ENCODE measurements at regions not wholly inside any gene's neighbourhood (a gene's known extent, or its start where the extent isn't known, plus 50 kb on each side); places are given as distances from the start of the nearest gene placed in this dataset.

GRCh38 chr13:82432949-82433348 is 1449.3 kb downstream of the SLITRK1 start:
- no TSS peak for BruUV-seq (replicated peaks)
- H4K20me1 ChIP-seq (ENCODE audit: control insufficient read depth, insufficient read depth) = no peaks in the 10 kb centered on the region
- no peak overlapping the region for H3K4me3 ChIP-seq
- no peak overlapping the region for H3K9ac ChIP-seq (ENCODE audit: control insufficient read depth, insufficient read depth, low read length)
- no peak overlapping the region for H2AFZ ChIP-seq (ENCODE audit: control insufficient read depth, low read depth, low read length)
- H3K27ac ChIP-seq (ENCODE audit: control insufficient read depth, insufficient read depth) = no peak overlapping the region
- intact Hi-C loops (cut with micrococcal nuclease; ENCODE audit: unreplicated experiment) = no loop called here
- ChIA-PET POLR2A (no interaction called here), RAD21 (ENCODE audit: unreplicated experiment) (no interaction called here), CTCF (no interaction called here), SMC1A (ENCODE audit: uncharacterized antibody, unreplicated experiment) (no interaction called here)
- H3K27me3 ChIP-seq (replicated peaks in 1 of 2; ENCODE audit: control insufficient read depth in 2 of 2, insufficient read depth in 2 of 2, low read length in 1 of 2) = no peaks in the 10 kb centered on the region
- no peaks in the 10 kb centered on the region for H3K9me3 ChIP-seq (replicated peaks; ENCODE audit: control insufficient read depth, insufficient read depth, low read length)
- 15% methylated on average over 2 of the region's 2 CpGs for WGBS (ENCODE audit: insufficient coverage, insufficient replicate concordance, low lambda C conversion rate, missing lambda C conversion rate)
- FAIRE-seq (no peak), DNase-seq (ENCODE audit: low read depth, low spot score) (no peak), ATAC-seq (no peak)
- H3K36me3 ChIP-seq (ENCODE audit: control insufficient read depth in 2 of 2, insufficient read depth in 2 of 2, low read length in 1 of 2) = no peaks in the 10 kb centered on the region
- in situ Hi-C loops (cut with MboI) = no loop called here
- H3K4me2 ChIP-seq (ENCODE audit: control insufficient read depth, insufficient read depth) = no peak overlapping the region
- H3K79me2 ChIP-seq (ENCODE audit: control insufficient read depth, insufficient read depth, low read length) = no peaks in the 10 kb centered on the region
- no peaks in the 10 kb centered on the region for H3K4me1 ChIP-seq (ENCODE audit: control insufficient read depth, insufficient read depth, low read length)
- TF ChIP-seq HDAC6 (IDR thresholded peaks at IDR 0.05; ENCODE audit: unreplicated experiment) = no peak
- TF ChIP-seq SP1 (IDR thresholded peaks at IDR 0.05; ENCODE audit: low read depth, low read length) = no peak
- no peak for TF ChIP-seq SRF (IDR thresholded peaks at IDR 0.05; ENCODE audit: low read depth in 2 of 2, low read length in 2 of 2)
- no peak for TF ChIP-seq JUND (IDR thresholded peaks at IDR 0.05; ENCODE audit: low read depth, low read length)
- TF ChIP-seq RUNX3 (IDR thresholded peaks at IDR 0.05; ENCODE audit: low read length) = no peak
- no peak for TF ChIP-seq YBX1 (IDR thresholded peaks at IDR 0.05)
- no peak for TF ChIP-seq ZBTB11 (CRISPR knock-in tag; IDR thresholded peaks at IDR 0.05)
- TF ChIP-seq HDGF (IDR thresholded peaks at IDR 0.05) = no peak
- no peak for TF ChIP-seq TARDBP (IDR thresholded peaks at IDR 0.05; ENCODE audit: borderline replicate concordance)
- no peak for TF ChIP-seq ELK1 (IDR thresholded peaks at IDR 0.05; ENCODE audit: low read depth, low read length)
- TF ChIP-seq WRNIP1 (IDR thresholded peaks at IDR 0.05; ENCODE audit: borderline replicate concordance, low read depth, low read length) = no peak
- no peak for TF ChIP-seq ZZZ3 (IDR thresholded peaks at IDR 0.05; ENCODE audit: control insufficient read depth, insufficient read length, low read depth)
- no peak for TF ChIP-seq REST (IDR thresholded peaks at IDR 0.05; ENCODE audit: low read depth, low read length)
- no peak for TF ChIP-seq ZBED1 (IDR thresholded peaks at IDR 0.05; ENCODE audit: borderline replicate concordance)
- no peak for TF ChIP-seq IRF4 (IDR thresholded peaks at IDR 0.05; ENCODE audit: low read depth, low read length)
- no peak for TF ChIP-seq CBX3 (IDR thresholded peaks at IDR 0.05; ENCODE audit: borderline replicate concordance, low read depth)
- no peak for TF ChIP-seq BCLAF1 (IDR thresholded peaks at IDR 0.05)

Measured in GM12878 (cell line).